Liver (tissue), 8 donors: ENCODE measurements at regions not wholly inside any gene's neighbourhood (a gene's known extent, or its start where the extent isn't known, plus 50 kb on each side); places are given as distances from the start of the nearest gene placed in this dataset.

Experiments used
- DNase-seq: peaks from one replicate; pipeline ENCODE4 v3.0.0-alpha.2; 2017; ENCODE audit warnings: low spot score
- H3K27ac ChIP-seq, 2 donors: one replicate each; pipeline ENCODE4 v1.7.0; 2013; ENCODE audit warnings: inconsistent platforms in 2 of 2, low read length in 2 of 2, control low read depth in 1 of 2, low read depth in 1 of 2, mild to moderate bottlenecking in 1 of 2
- H3K27me3 ChIP-seq, 4 donors: one replicate each; pipeline versions ENCODE4 v1.6.1 to v1.7.0; 2013; ENCODE audit warnings: low read length in 3 of 4, inconsistent platforms in 1 of 4, mild to moderate bottlenecking in 1 of 4, moderate library complexity in 1 of 4; ENCODE audit not compliant: control insufficient read depth in 4 of 4, insufficient read depth in 4 of 4
- H3K36me3 ChIP-seq, 4 donors: one replicate each; pipeline versions ENCODE4 v1.6.1 to v1.7.0; 2013; ENCODE audit warnings: low read length in 3 of 4, mild to moderate bottlenecking in 3 of 4, low read depth in 1 of 4, moderate library complexity in 1 of 4; ENCODE audit not compliant: control insufficient read depth in 4 of 4, insufficient read depth in 3 of 4
- H3K4me1 ChIP-seq, 4 donors: one replicate each; pipeline versions ENCODE4 v1.6.1 to v1.7.0; 2013; ENCODE audit warnings: low read length in 3 of 4, mild to moderate bottlenecking in 3 of 4, moderate library complexity in 1 of 4; ENCODE audit not compliant: control insufficient read depth in 4 of 4, insufficient read depth in 4 of 4
- H3K4me3 ChIP-seq, 3 donors: one replicate each; pipeline versions ENCODE4 v1.6.1 to v1.7.0; 2013; ENCODE audit warnings: low read length in 3 of 3, control low read depth in 1 of 3, low read depth in 1 of 3, mild to moderate bottlenecking in 1 of 3
- H3K9ac ChIP-seq, 2 donors: one replicate each; pipeline ENCODE4 v1.7.0; 2013; ENCODE audit warnings: low read length in 2 of 2, mild to moderate bottlenecking in 2 of 2, moderate library complexity in 2 of 2, control low read depth in 1 of 2, low read depth in 1 of 2
- H3K9me3 ChIP-seq, 4 donors: one replicate each; pipeline versions ENCODE4 v1.6.1 to v1.7.0; 2013; ENCODE audit warnings: low read length in 3 of 4; ENCODE audit not compliant: control insufficient read depth in 4 of 4
- EGR1 ChIP-seq, 2 donors: IDR thresholded peaks; 2 replicates each; pipeline ENCODE4 v1.6.1; 2016 to 2018; ENCODE audit warnings: antibody characterized with exemption in 2 of 2, low read depth in 2 of 2
- FOXA2 ChIP-seq: IDR thresholded peaks from 2 replicates; pipeline ENCODE4 v1.6.1; 2016; ENCODE audit warnings: antibody characterized with exemption
- GABPA ChIP-seq, 2 donors: IDR thresholded peaks in 1 of 2; conservative IDR thresholded peaks in 1 of 2; 2 replicates each; pipeline ENCODE4 v1.6.1; 2016; ENCODE audit warnings: antibody characterized with exemption in 2 of 2, mild to moderate bottlenecking in 1 of 2, moderate library complexity in 1 of 2
- HNF4A ChIP-seq, 2 donors: conservative IDR thresholded peaks; 2 replicates each; pipeline ENCODE4 v1.6.1; 2016; ENCODE audit warnings: antibody characterized with exemption in 2 of 2, mild to moderate bottlenecking in 2 of 2
- HNF4G ChIP-seq: IDR thresholded peaks from 2 replicates; pipeline ENCODE4 v1.6.1; 2016; ENCODE audit warnings: antibody characterized with exemption
- JUND ChIP-seq, 2 donors: IDR thresholded peaks; 2 replicates each; pipeline ENCODE4 v1.6.1; 2016; ENCODE audit warnings: antibody characterized with exemption in 2 of 2
- NR2F2 ChIP-seq: IDR thresholded peaks from 2 replicates; pipeline ENCODE4 v1.6.1; 2016; ENCODE audit warnings: antibody characterized with exemption
- RAD21 ChIP-seq, 2 donors: IDR thresholded peaks; 2 replicates each; pipeline ENCODE4 v1.6.1; 2016; ENCODE audit warnings: antibody characterized with exemption in 2 of 2, mild to moderate bottlenecking in 2 of 2
- RXRA ChIP-seq, 2 donors: IDR thresholded peaks; 2 replicates each; pipeline ENCODE4 v1.6.1; 2017 to 2018; ENCODE audit warnings: antibody characterized with exemption in 2 of 2, mild to moderate bottlenecking in 1 of 2
- SP1 ChIP-seq: IDR thresholded peaks from 2 replicates; pipeline ENCODE4 v1.6.1; 2018; ENCODE audit warnings: antibody characterized with exemption, mild to moderate bottlenecking
- TAF1 ChIP-seq: conservative IDR thresholded peaks from 2 replicates; pipeline ENCODE4 v1.6.1; 2016; ENCODE audit warnings: antibody characterized with exemption, mild to moderate bottlenecking
- YY1 ChIP-seq: IDR thresholded peaks from 2 replicates; pipeline ENCODE4 v1.6.1; 2016; ENCODE audit warnings: antibody characterized with exemption, mild to moderate bottlenecking
- WGBS: extraction: QIAGEN DNeasy Blood & Tissue Kit; methylation state at CpG from one replicate; pipeline ENCODE4 v1.1.7; 2013; 5-methylcytosine and 5-hydroxymethylcytosine counted together
- TF ChIP-seq, protein P1 (sequence below): IDR thresholded peaks from 2 replicates; pipeline ENCODE4 v1.6.1; 2016; ENCODE audit warnings: antibody characterized with exemption
- TF ChIP-seq, protein P2 (sequence below): IDR thresholded peaks from 2 replicates; pipeline ENCODE4 v1.6.1; 2016; ENCODE audit warnings: antibody characterized with exemption, mild to moderate bottlenecking
- TF ChIP-seq, protein P3 (sequence below): IDR thresholded peaks from 2 replicates; pipeline ENCODE4 v1.6.1; 2016; ENCODE audit warnings: antibody characterized with exemption
- TF ChIP-seq, protein P4 (sequence below): IDR thresholded peaks from 2 replicates; pipeline ENCODE4 v1.6.1; 2016; ENCODE audit warnings: antibody characterized with exemption
- TF ChIP-seq, protein P5 (sequence below): fragments of 150-350 bp; IDR thresholded peaks from 2 replicates; pipeline ENCODE4 v1.5.1; 2017; ENCODE audit warnings: improper control_type of control experiment, low read depth, low read length; ENCODE audit not compliant: missing input control
- donor health status: healthy.
- donor health status: healthy.
- donor health status: healthy.
- donor health status: healthy.
- donor health status: healthy.

DNA sequence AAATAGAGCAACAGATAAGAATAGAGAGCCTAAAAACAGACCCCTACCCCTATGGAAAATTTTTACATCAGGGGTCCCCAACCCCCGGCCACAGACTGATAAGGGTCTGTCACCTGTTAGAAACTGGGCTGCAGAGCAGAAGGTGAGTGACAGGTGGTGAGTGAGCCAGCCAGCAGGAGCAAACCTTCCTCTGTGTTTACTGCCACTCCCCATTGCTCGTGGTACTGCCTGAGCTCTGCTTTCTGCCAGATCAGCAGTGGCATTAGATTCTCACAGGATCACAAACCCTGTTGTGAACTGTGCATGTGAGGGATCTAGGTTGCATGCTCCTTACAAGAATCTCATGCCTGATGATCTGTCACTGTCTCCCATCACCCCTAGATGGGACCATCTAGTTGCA is 174.1 kb downstream of the FOXD2 start:
- H3K9me3 ChIP-seq, result peaks cover 0 to 3% (median 0%) of the 10 kb centered on the region in 4 donors
- no peaks in the 10 kb centered on the region for H3K4me1 ChIP-seq
- no peak overlapping the region for H3K9ac ChIP-seq
- peak; percentile 9 for DNase-seq
- no peak overlapping the region for H3K4me3 ChIP-seq
- 41% methylated on average over 2 of the region's 2 CpGs for WGBS
- H3K36me3 ChIP-seq, result no peaks in the 10 kb centered on the region
- no peaks in the 10 kb centered on the region for H3K27me3 ChIP-seq
- no peak overlapping the region for H3K27ac ChIP-seq
- TF ChIP-seq SP1 (no peak), GABPA (IDR thresholded peaks at IDR 0.05 in 1 of 2, conservative IDR thresholded peaks at IDR 0.05 in 1 of 2) (no peak), YY1 (no peak), RAD21 (IDR thresholded peaks at IDR 0.05) (no peak), JUND (IDR thresholded peaks at IDR 0.05) (no peak), TAF1 (no peak), FOXA2 (no peak), HNF4G (no peak), EGR1 (IDR thresholded peaks at IDR 0.05; ENCODE audit: low read depth in 2 of 2) (no peak)
- TF ChIP-seq, protein P1, sequence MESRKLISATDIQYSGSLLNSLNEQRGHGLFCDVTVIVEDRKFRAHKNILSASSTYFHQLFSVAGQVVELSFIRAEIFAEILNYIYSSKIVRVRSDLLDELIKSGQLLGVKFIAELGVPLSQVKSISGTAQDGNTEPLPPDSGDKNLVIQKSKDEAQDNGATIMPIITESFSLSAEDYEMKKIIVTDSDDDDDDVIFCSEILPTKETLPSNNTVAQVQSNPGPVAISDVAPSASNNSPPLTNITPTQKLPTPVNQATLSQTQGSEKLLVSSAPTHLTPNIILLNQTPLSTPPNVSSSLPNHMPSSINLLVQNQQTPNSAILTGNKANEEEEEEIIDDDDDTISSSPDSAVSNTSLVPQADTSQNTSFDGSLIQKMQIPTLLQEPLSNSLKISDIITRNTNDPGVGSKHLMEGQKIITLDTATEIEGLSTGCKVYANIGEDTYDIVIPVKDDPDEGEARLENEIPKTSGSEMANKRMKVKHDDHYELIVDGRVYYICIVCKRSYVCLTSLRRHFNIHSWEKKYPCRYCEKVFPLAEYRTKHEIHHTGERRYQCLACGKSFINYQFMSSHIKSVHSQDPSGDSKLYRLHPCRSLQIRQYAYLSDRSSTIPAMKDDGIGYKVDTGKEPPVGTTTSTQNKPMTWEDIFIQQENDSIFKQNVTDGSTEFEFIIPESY, result no peak
- TF ChIP-seq, protein P2, sequence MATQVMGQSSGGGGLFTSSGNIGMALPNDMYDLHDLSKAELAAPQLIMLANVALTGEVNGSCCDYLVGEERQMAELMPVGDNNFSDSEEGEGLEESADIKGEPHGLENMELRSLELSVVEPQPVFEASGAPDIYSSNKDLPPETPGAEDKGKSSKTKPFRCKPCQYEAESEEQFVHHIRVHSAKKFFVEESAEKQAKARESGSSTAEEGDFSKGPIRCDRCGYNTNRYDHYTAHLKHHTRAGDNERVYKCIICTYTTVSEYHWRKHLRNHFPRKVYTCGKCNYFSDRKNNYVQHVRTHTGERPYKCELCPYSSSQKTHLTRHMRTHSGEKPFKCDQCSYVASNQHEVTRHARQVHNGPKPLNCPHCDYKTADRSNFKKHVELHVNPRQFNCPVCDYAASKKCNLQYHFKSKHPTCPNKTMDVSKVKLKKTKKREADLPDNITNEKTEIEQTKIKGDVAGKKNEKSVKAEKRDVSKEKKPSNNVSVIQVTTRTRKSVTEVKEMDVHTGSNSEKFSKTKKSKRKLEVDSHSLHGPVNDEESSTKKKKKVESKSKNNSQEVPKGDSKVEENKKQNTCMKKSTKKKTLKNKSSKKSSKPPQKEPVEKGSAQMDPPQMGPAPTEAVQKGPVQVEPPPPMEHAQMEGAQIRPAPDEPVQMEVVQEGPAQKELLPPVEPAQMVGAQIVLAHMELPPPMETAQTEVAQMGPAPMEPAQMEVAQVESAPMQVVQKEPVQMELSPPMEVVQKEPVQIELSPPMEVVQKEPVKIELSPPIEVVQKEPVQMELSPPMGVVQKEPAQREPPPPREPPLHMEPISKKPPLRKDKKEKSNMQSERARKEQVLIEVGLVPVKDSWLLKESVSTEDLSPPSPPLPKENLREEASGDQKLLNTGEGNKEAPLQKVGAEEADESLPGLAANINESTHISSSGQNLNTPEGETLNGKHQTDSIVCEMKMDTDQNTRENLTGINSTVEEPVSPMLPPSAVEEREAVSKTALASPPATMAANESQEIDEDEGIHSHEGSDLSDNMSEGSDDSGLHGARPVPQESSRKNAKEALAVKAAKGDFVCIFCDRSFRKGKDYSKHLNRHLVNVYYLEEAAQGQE, result no peak
- TF ChIP-seq, protein P3, sequence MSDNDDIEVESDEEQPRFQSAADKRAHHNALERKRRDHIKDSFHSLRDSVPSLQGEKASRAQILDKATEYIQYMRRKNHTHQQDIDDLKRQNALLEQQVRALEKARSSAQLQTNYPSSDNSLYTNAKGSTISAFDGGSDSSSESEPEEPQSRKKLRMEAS, result no peak
- TF ChIP-seq, protein P4, sequence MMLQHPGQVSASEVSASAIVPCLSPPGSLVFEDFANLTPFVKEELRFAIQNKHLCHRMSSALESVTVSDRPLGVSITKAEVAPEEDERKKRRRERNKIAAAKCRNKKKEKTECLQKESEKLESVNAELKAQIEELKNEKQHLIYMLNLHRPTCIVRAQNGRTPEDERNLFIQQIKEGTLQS, result no peak

DNA sequence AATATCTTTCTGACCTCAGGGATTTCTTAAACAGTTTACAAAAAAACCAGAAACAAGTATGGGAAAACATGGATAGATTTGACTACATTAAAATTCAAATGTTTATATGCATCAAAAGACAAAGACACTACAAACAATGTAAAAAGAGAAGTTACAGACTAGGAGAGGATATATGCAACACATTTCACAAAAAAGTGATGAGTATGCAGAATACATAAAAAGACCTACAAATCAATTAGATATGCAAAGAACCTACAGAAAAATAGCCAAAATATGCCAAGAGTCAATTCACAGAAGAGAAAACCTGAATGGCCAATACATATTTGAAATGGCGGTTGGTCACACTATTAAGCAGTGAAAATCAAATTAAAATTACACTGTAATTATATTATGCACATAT is 175.0 kb downstream of the FOXD2 start:
- no peak for TF ChIP-seq JUND (IDR thresholded peaks at IDR 0.05)
- no peak for TF ChIP-seq HNF4G
- no peak for TF ChIP-seq RXRA (IDR thresholded peaks at IDR 0.05)
- TF ChIP-seq HNF4A (conservative IDR thresholded peaks at IDR 0.05), result no peak
- TF ChIP-seq, protein P4, result no peak
- TF ChIP-seq YY1, result no peak
- TF ChIP-seq NR2F2, result no peak
- no peak for TF ChIP-seq TAF1
- no peak for TF ChIP-seq FOXA2
- TF ChIP-seq, protein P5, sequence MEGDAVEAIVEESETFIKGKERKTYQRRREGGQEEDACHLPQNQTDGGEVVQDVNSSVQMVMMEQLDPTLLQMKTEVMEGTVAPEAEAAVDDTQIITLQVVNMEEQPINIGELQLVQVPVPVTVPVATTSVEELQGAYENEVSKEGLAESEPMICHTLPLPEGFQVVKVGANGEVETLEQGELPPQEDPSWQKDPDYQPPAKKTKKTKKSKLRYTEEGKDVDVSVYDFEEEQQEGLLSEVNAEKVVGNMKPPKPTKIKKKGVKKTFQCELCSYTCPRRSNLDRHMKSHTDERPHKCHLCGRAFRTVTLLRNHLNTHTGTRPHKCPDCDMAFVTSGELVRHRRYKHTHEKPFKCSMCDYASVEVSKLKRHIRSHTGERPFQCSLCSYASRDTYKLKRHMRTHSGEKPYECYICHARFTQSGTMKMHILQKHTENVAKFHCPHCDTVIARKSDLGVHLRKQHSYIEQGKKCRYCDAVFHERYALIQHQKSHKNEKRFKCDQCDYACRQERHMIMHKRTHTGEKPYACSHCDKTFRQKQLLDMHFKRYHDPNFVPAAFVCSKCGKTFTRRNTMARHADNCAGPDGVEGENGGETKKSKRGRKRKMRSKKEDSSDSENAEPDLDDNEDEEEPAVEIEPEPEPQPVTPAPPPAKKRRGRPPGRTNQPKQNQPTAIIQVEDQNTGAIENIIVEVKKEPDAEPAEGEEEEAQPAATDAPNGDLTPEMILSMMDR, result no peak
- TF ChIP-seq, protein P1, result no peak
- TF ChIP-seq EGR1 (IDR thresholded peaks at IDR 0.05; ENCODE audit: low read depth in 2 of 2), result no peak
- H3K4me1 ChIP-seq, result no peaks in the 10 kb centered on the region
- H3K27me3 ChIP-seq, result no peaks in the 10 kb centered on the region
- H3K4me3 ChIP-seq, result no peak overlapping the region
- no peak overlapping the region for H3K9ac ChIP-seq
- H3K9me3 ChIP-seq, result peaks cover 0 to 3% (median 0%) of the 10 kb centered on the region in 4 donors
- WGBS, result 89% methylated on average over 1 of the region's 1 CpG
- no peak overlapping the region for H3K27ac ChIP-seq
- H3K36me3 ChIP-seq, result no peaks in the 10 kb centered on the region
- DNase-seq, result no peak
